ENCODE measurements at regions not wholly inside any gene's neighbourhood (a gene's known extent, or its start where the extent isn't known, plus 50 kb on each side); places are given as distances from the start of the nearest gene placed in this dataset.

DNA sequence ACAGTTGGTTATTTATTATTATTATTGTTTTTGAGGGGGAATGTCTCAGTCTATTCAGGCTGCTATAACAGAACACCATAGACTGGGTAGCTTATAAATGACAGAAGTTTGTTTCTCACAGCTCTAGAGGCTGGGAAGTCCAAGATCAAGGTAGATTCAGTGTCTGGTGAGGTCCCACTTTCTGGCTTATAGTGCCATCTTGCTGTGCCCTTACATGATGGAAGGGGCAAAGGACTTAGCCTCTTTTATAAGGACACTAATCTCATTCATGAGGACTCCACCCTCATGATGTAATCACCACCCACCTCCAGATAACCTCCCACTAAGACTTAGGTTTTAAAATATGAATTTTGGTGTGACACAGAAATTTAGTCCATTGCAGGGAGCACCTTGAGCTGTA is 224.6 kb downstream of the HAPSTR1 start:
- TF ChIP-seq, protein P1, sequence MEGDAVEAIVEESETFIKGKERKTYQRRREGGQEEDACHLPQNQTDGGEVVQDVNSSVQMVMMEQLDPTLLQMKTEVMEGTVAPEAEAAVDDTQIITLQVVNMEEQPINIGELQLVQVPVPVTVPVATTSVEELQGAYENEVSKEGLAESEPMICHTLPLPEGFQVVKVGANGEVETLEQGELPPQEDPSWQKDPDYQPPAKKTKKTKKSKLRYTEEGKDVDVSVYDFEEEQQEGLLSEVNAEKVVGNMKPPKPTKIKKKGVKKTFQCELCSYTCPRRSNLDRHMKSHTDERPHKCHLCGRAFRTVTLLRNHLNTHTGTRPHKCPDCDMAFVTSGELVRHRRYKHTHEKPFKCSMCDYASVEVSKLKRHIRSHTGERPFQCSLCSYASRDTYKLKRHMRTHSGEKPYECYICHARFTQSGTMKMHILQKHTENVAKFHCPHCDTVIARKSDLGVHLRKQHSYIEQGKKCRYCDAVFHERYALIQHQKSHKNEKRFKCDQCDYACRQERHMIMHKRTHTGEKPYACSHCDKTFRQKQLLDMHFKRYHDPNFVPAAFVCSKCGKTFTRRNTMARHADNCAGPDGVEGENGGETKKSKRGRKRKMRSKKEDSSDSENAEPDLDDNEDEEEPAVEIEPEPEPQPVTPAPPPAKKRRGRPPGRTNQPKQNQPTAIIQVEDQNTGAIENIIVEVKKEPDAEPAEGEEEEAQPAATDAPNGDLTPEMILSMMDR (IDR thresholded peaks at IDR 0.05), result no peak
- no peak for TF ChIP-seq POLR2A (IDR thresholded peaks at IDR 0.05)

All from thyroid gland (tissue), 4 donors.